Endothelial cell of umbilical vein (primary cell): ENCODE measurements at regions not wholly inside any gene's neighbourhood (a gene's known extent, or its start where the extent isn't known, plus 50 kb on each side); places are given as distances from the start of the nearest gene placed in this dataset.
A peak's percentile ranks its signal among the peaks of the same experiment; 100 is the strongest.

Experiments
- BruUV-seq: library from RNA; stranded (reverse); fragments of 400-500 nt; replicated peaks from 2 replicates; lab custom pipeline; 2021; lab: Mats Ljungman, UMichigan
- CTCF ChIA-PET: fragments of 300-600, 350-600 bp; sonication (Branson Sonifier 250); formaldehyde crosslinking; loops from one replicate; lab custom pipeline; 2021; ENCODE audit warnings: antibody characterized with exemption, inconsistent platforms; lab: Charles Lee
- POLR2A ChIA-PET: fragments of 300-600, 350-600 bp; sonication (Branson Sonifier 250); formaldehyde crosslinking; loops from one replicate; lab custom pipeline; 2021; ENCODE audit warnings: antibody characterized with exemption, inconsistent platforms; lab: Charles Lee
- DNase-seq: peaks from one replicate; pipeline ENCODE4 v3.0.0-alpha.2; 2011; ENCODE audit warnings: low read depth, low spot score
- FAIRE-seq: peaks from 2 replicates; lab custom pipeline; 2011; peaks lifted over from hg19 to GRCh38; lab: Jason Lieb, UNC
- H2AFZ ChIP-seq: 2 replicates; pipeline ENCODE4 v1.6.0; 2012; ENCODE audit warnings: low read depth, low read length, control low read depth, inconsistent platforms
- H3K27ac ChIP-seq: 2 replicates; pipeline ENCODE4 v1.5.1; 2011; ENCODE audit warnings: low read depth, mild to moderate bottlenecking, control low read depth, low read length, moderate library complexity; ENCODE audit not compliant: insufficient read depth
- H3K27me3 ChIP-seq, 2 experiments: 2 replicates each; pipeline versions ENCODE4 v1.6.0 to v1.6.1; 2011; ENCODE audit warnings: low read length in 2 of 2, mixed read lengths in 1 of 2; ENCODE audit not compliant: control insufficient read depth in 2 of 2, insufficient read depth in 2 of 2
- H3K36me3 ChIP-seq, 2 experiments: 2 replicates in 1 of 2; 3 replicates in 1 of 2; pipeline ENCODE4 v1.5.1; 2011; ENCODE audit warnings: low read length in 2 of 2, mild to moderate bottlenecking in 1 of 2, moderate library complexity in 1 of 2; ENCODE audit not compliant: control insufficient read depth in 2 of 2, insufficient read depth in 2 of 2; ENCODE audit errors: extremely low read depth in 1 of 2
- H3K4me1 ChIP-seq: 3 replicates; pipeline ENCODE4 v1.5.1; 2011; ENCODE audit warnings: mild to moderate bottlenecking, low read length; ENCODE audit not compliant: control insufficient read depth, insufficient read depth; ENCODE audit errors: extremely low read depth
- H3K4me2 ChIP-seq: 2 replicates; pipeline ENCODE4 v1.6.1; 2011; ENCODE audit warnings: low read length, control low read depth, mixed read lengths; ENCODE audit not compliant: insufficient read depth
- H3K4me3 ChIP-seq, 3 experiments: fragments of 200-600 bp in 1 of 3; sonication (generic), shearing (Covaris generic) in 1 of 3; replicated peaks in 1 of 3; 2 replicates each; pipeline ENCODE4 v1.5.1; 2011 to 2016; ENCODE audit warnings: control low read depth in 3 of 3, low read length in 3 of 3, mild to moderate bottlenecking in 2 of 3, inconsistent platforms in 1 of 3, low read depth in 1 of 3, moderate library complexity in 1 of 3; ENCODE audit not compliant: insufficient read depth in 1 of 3
- H3K79me2 ChIP-seq: 2 replicates; pipeline ENCODE4 v1.6.0; 2012; ENCODE audit warnings: low read length, inconsistent platforms; ENCODE audit not compliant: control insufficient read depth, insufficient read depth
- H3K9ac ChIP-seq: replicated peaks from 2 replicates; pipeline ENCODE3; 2011; ENCODE audit warnings: low read length, control low read depth; ENCODE audit not compliant: insufficient read depth; ENCODE audit errors: extremely low read depth
- H3K9me1 ChIP-seq: replicated peaks from 3 replicates; pipeline ENCODE4 v1.6.0; 2011; ENCODE audit warnings: mild to moderate bottlenecking, low read length; ENCODE audit not compliant: control insufficient read depth, insufficient read depth; ENCODE audit errors: extremely low read depth
- H3K9me3 ChIP-seq: replicated peaks from 2 replicates; pipeline ENCODE4 v1.5.1; 2012; ENCODE audit warnings: low read length, inconsistent platforms; ENCODE audit not compliant: control insufficient read depth, insufficient read depth
- H4K20me1 ChIP-seq: replicated peaks from 2 replicates; pipeline ENCODE3; 2011; ENCODE audit warnings: mild to moderate bottlenecking, low read length; ENCODE audit not compliant: control insufficient read depth, insufficient read depth; ENCODE audit errors: extremely low read depth
- EZH2 ChIP-seq: IDR thresholded peaks from 2 replicates; pipeline ENCODE4 v1.6.1; 2012; ENCODE audit warnings: borderline replicate concordance, low read depth, mild to moderate bottlenecking, moderate library complexity, low read length, inconsistent platforms; ENCODE audit not compliant: severe bottlenecking
- FOS ChIP-seq: IDR thresholded peaks from 2 replicates; pipeline ENCODE4 v1.6.1; 2011; ENCODE audit warnings: mild to moderate bottlenecking, low read length, moderate library complexity, borderline replicate concordance; ENCODE audit not compliant: insufficient read depth
- GATA2 ChIP-seq: IDR thresholded peaks from 2 replicates; pipeline ENCODE4 v1.7.0; 2011; ENCODE audit warnings: low read depth, mild to moderate bottlenecking, moderate library complexity, mixed read lengths, low read length; ENCODE audit not compliant: insufficient read length, insufficient read depth
- JUN ChIP-seq: IDR thresholded peaks from 2 replicates; pipeline ENCODE4 v1.6.1; 2011; ENCODE audit warnings: borderline replicate concordance, low read depth; ENCODE audit not compliant: insufficient read length, insufficient read depth
- MAX ChIP-seq: IDR thresholded peaks from 2 replicates; pipeline ENCODE4 v1.6.1; 2011; ENCODE audit not compliant: insufficient read depth, insufficient read length
- MYC ChIP-seq: IDR thresholded peaks from one replicate; pipeline ENCODE4 v1.6.1; 2011; ENCODE audit warnings: mild to moderate bottlenecking, low read depth, low read length
- POLR2A ChIP-seq: IDR thresholded peaks from 2 replicates; pipeline ENCODE4 v1.6.1; 2012; ENCODE audit warnings: low read depth, mild to moderate bottlenecking, control low read depth, low read length
- POLR2AphosphoS5 ChIP-seq: IDR thresholded peaks from 2 replicates; pipeline ENCODE4 v1.6.1; 2012; ENCODE audit warnings: low read depth, mild to moderate bottlenecking, control low read depth, low read length, moderate library complexity; ENCODE audit not compliant: insufficient read depth
- dilution Hi-C: fragments of 300-500 bp; cut with MboI; formaldehyde crosslinking; loops from one replicate; pipeline ENCODE4 v1.15.0; 2019; ENCODE audit warnings: low sequenced_read_pairs; ENCODE audit not compliant: extremely low pct_ligation_motif_present
- intact Hi-C: fragments of 100-400 bp; cut with micrococcal nuclease; formaldehyde crosslinking; loops from one replicate; pipeline ENCODE4 v1.10.0; 2022
- TF ChIP-seq, protein P1 (sequence below), 2 donors: IDR thresholded peaks; 1 replicate in 1 of 2; 2 replicates in 1 of 2; pipeline ENCODE4 v1.5.1; 2011; ENCODE audit warnings: low read length in 2 of 2, mild to moderate bottlenecking in 2 of 2, moderate library complexity in 2 of 2, control low read depth in 1 of 2, inconsistent platforms in 1 of 2, low read depth in 1 of 2; ENCODE audit not compliant: insufficient read depth in 1 of 2; ENCODE audit errors: extremely low read depth in 1 of 2

DNA sequence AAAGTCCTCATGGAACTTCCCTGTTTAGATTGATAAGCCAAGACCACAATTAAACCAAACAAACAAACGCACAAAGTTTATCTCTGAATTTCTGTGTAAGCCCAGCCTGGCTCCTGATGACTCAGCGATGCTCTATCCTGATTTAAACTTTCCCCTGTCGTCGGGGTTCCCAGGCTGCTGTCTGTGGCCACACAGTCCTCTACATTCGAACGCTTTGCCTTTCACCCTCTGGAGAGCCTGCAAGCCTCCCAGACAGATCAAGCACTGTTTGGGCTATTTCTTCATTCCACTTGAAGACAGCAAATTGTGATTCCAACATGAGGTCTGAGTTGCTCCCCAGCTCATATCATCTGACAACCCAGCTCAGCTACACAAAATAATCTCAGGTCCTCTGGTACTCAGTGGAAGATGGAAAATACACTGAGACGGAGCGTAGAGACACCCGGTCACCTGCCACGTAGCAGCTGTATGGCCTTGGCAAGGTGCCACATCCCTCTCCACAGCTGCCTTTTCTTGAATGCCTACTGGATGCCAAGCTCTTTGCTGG, 51.2 kb downstream of the CYRIA start:
- no peak overlapping the region for H3K27ac ChIP-seq
- DNase-seq = peak; percentile 16
- dilution Hi-C loops (no loop called here), intact Hi-C loops (loop anchor here (1.0 to 10.0 kb wide), 2 partner anchors 113 to 690 kb away; no protein-coding TSS in a partner anchor)
- no peak overlapping the region for H3K4me2 ChIP-seq
- no TSS peak for BruUV-seq
- H3K9me1 ChIP-seq = no peaks in the 10 kb centered on the region
- ChIA-PET POLR2A (no interaction called here), CTCF (interaction anchor here (0.9 to 5.1 kb wide), 11 partner anchors 10 to 1057 kb away, joined by 3 to 149 read pairs (median 5); no protein-coding TSS in a partner anchor)
- no peaks in the 10 kb centered on the region for H3K79me2 ChIP-seq
- H3K27me3 ChIP-seq = no peaks in the 10 kb centered on the region
- peaks cover 5 to 17% of the 10 kb centered on the region in 2 experiments for H3K36me3 ChIP-seq
- no peaks in the 10 kb centered on the region for H4K20me1 ChIP-seq
- H3K9me3 ChIP-seq = no peaks in the 10 kb centered on the region
- peak; percentile 83 for FAIRE-seq
- TF ChIP-seq POLR2AphosphoS5 = no peak
- no peak for TF ChIP-seq GATA2
- TF ChIP-seq MYC = no peak
- no peak for TF ChIP-seq EZH2
- TF ChIP-seq POLR2A = no peak
- TF ChIP-seq MAX = no peak
- TF ChIP-seq FOS = no peak
- TF ChIP-seq, protein P1, sequence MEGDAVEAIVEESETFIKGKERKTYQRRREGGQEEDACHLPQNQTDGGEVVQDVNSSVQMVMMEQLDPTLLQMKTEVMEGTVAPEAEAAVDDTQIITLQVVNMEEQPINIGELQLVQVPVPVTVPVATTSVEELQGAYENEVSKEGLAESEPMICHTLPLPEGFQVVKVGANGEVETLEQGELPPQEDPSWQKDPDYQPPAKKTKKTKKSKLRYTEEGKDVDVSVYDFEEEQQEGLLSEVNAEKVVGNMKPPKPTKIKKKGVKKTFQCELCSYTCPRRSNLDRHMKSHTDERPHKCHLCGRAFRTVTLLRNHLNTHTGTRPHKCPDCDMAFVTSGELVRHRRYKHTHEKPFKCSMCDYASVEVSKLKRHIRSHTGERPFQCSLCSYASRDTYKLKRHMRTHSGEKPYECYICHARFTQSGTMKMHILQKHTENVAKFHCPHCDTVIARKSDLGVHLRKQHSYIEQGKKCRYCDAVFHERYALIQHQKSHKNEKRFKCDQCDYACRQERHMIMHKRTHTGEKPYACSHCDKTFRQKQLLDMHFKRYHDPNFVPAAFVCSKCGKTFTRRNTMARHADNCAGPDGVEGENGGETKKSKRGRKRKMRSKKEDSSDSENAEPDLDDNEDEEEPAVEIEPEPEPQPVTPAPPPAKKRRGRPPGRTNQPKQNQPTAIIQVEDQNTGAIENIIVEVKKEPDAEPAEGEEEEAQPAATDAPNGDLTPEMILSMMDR (IDR thresholded peaks at IDR 0.05; ENCODE audit: extremely low read depth in 1 of 2, insufficient read depth in 1 of 2, low read depth in 1 of 2, low read length in 2 of 2) = no peak
- TF ChIP-seq JUN = no peak
- no peak overlapping the region for H2AFZ ChIP-seq
- no peak overlapping the region for H3K4me3 ChIP-seq
- H3K4me1 ChIP-seq = peaks cover 9% of the 10 kb centered on the region
- H3K9ac ChIP-seq = no peak overlapping the region
